22Rv1 (cell line): ENCODE measurements at regions not wholly inside any gene's neighbourhood (a gene's known extent, or its start where the extent isn't known, plus 50 kb on each side); places are given as distances from the start of the nearest gene placed in this dataset.

Experiments
- ZFX ChIP-seq: fragments of 450-650 bp; IDR thresholded peaks from 2 replicates; pipeline ENCODE4 v1.6.1; 2017; ENCODE audit warnings: antibody characterized with exemption, borderline replicate concordance
- TF ChIP-seq, protein P1 (sequence below): fragments of 450-650 bp; IDR thresholded peaks from 2 replicates; pipeline ENCODE4 v1.5.1; 2017; ENCODE audit warnings: mild to moderate bottlenecking

DNA sequence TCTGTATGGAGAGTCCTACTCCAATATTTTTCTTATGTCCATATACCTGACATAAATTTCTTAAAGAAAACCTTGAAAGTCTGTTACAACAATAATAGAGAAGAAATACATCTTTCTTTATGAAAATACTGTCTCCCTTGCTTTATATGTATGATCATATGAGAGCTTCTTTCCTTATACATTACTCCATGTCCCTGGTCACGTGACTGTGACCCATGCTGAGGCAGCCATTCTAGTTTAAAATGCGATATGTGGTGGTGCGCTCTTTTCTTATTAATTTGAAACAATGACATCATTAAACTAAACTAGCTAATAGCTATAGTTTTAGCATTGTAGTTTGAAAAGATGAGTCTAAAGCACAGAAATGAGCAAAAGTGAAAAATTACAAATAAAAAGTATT is 1120.3 kb upstream of the PRR20A start:
- TF ChIP-seq, protein P1, sequence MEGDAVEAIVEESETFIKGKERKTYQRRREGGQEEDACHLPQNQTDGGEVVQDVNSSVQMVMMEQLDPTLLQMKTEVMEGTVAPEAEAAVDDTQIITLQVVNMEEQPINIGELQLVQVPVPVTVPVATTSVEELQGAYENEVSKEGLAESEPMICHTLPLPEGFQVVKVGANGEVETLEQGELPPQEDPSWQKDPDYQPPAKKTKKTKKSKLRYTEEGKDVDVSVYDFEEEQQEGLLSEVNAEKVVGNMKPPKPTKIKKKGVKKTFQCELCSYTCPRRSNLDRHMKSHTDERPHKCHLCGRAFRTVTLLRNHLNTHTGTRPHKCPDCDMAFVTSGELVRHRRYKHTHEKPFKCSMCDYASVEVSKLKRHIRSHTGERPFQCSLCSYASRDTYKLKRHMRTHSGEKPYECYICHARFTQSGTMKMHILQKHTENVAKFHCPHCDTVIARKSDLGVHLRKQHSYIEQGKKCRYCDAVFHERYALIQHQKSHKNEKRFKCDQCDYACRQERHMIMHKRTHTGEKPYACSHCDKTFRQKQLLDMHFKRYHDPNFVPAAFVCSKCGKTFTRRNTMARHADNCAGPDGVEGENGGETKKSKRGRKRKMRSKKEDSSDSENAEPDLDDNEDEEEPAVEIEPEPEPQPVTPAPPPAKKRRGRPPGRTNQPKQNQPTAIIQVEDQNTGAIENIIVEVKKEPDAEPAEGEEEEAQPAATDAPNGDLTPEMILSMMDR: no peak
- TF ChIP-seq ZFX: no peak
